B cell (primary cell): ENCODE measurements at regions not wholly inside any gene's neighbourhood (a gene's known extent, or its start where the extent isn't known, plus 50 kb on each side); places are given as distances from the start of the nearest gene placed in this dataset.

ENCODE experiments used
- ATAC-seq: fragments of 200-7000 bp; cut with Tn5 transposase; one replicate; pipeline ENCODE4 v1.10.0; 2021; ENCODE audit warnings: low read depth, mild to moderate bottlenecking, moderate number of reproducible peaks, moderate library complexity
- CTCF ChIA-PET: fragments of 350-600 bp; sonication (Branson Sonifier 250); formaldehyde crosslinking; loops from one replicate; lab custom pipeline; 2021; ENCODE audit warnings: antibody characterized with exemption, inconsistent platforms; lab: Charles Lee
- POLR2A ChIA-PET: fragments of 350-600 bp; sonication (Branson Sonifier 250); formaldehyde crosslinking; loops from one replicate; lab custom pipeline; 2021; ENCODE audit warnings: antibody characterized with exemption; lab: Charles Lee
- DNase-seq: peaks from one replicate; pipeline ENCODE4 v3.0.0; 2013
- H2AFZ ChIP-seq: 2 replicates; pipeline ENCODE4 v1.6.1; 2012; ENCODE audit warnings: mild to moderate bottlenecking, low read depth, low read length; ENCODE audit not compliant: insufficient read depth, poor library complexity, severe bottlenecking
- H3K27ac ChIP-seq, 2 donors: 1 replicate in 1 of 2; 2 replicates in 1 of 2; pipeline ENCODE4 v1.5.1; 2012 to 2013; ENCODE audit warnings: low read length in 2 of 2, mild to moderate bottlenecking in 2 of 2, moderate library complexity in 1 of 2
- H3K27me3 ChIP-seq, 4 experiments: fragments of 200-600 bp in 1 of 4; sonication (generic) in 1 of 4; replicated peaks in 1 of 4; 1 replicate in 2 of 4; 2 replicates in 2 of 4; pipeline versions ENCODE4 v1.6.1 to v1.7.0; 2013 to 2016; ENCODE audit warnings: low read length in 3 of 4, mild to moderate bottlenecking in 2 of 4, mixed read lengths in 1 of 4, moderate library complexity in 1 of 4; ENCODE audit not compliant: insufficient read depth in 4 of 4, control insufficient read depth in 3 of 4; ENCODE audit errors: control extremely low read depth in 1 of 4
- H3K36me3 ChIP-seq, 2 experiments: replicated peaks in 1 of 2; 1 replicate in 1 of 2; 2 replicates in 1 of 2; pipeline versions ENCODE4 v1.6.1 to v1.7.1; 2013; ENCODE audit warnings: low read length in 1 of 2; ENCODE audit not compliant: insufficient read depth in 2 of 2, control insufficient read depth in 1 of 2; ENCODE audit errors: control extremely low read depth in 1 of 2, extremely low read depth in 1 of 2
- H3K4me1 ChIP-seq, 2 donors: fragments of 200-600 bp in 1 of 2; sonication (generic) in 1 of 2; 1 replicate in 1 of 2; 2 replicates in 1 of 2; pipeline versions ENCODE4 v1.5.1 to v1.6.1; 2013 to 2017; ENCODE audit warnings: low read length in 2 of 2; ENCODE audit not compliant: control insufficient read depth in 2 of 2, insufficient read depth in 2 of 2
- H3K4me2 ChIP-seq: replicated peaks from 2 replicates; pipeline ENCODE3; 2012; ENCODE audit warnings: mild to moderate bottlenecking, low read depth, low read length; ENCODE audit not compliant: poor library complexity, severe bottlenecking
- H3K4me3 ChIP-seq, 5 experiments: fragments of 200-600 bp in 1 of 5; sonication (generic) in 1 of 5; 1 replicate in 3 of 5; 2 replicates in 2 of 5; pipeline versions ENCODE4 v1.5.1 to v1.7.0; 2011 to 2016; ENCODE audit warnings: low read length in 4 of 5, mild to moderate bottlenecking in 4 of 5, low read depth in 2 of 5, control low read depth in 1 of 5, moderate library complexity in 1 of 5; ENCODE audit not compliant: insufficient read depth in 1 of 5; ENCODE audit errors: control extremely low read depth in 1 of 5, extremely low read depth in 1 of 5
- H3K79me2 ChIP-seq: fragments of 200-600 bp; sonication (generic); one replicate; pipeline ENCODE4 v1.6.0; 2016; ENCODE audit warnings: low read length; ENCODE audit not compliant: control insufficient read depth, insufficient read depth
- H3K9ac ChIP-seq: fragments of 200-600 bp; sonication (generic); 2 replicates; pipeline ENCODE4 v1.6.1; 2017; ENCODE audit warnings: mild to moderate bottlenecking, low read length, moderate library complexity
- H3K9me3 ChIP-seq, 3 donors: one replicate each; pipeline versions ENCODE4 v1.6.1 to v1.7.1; 2013; ENCODE audit warnings: low read length in 2 of 3; ENCODE audit not compliant: control insufficient read depth in 2 of 3, insufficient read depth in 1 of 3; ENCODE audit errors: control extremely low read depth in 1 of 3
- H4K20me1 ChIP-seq: 2 replicates; pipeline ENCODE4 v1.6.0; 2012; ENCODE audit warnings: mild to moderate bottlenecking, low read length; ENCODE audit not compliant: insufficient read depth, control insufficient read depth, poor library complexity, severe bottlenecking
- H3K27ac Mint-ChIP-seq: one replicate; pipeline ENCODE4 v1.8.0; 2021; ENCODE audit warnings: mixed read lengths
- H3K27me3 Mint-ChIP-seq: one replicate; pipeline ENCODE4 v1.8.0; 2021; ENCODE audit warnings: mixed read lengths
- H3K4me1 Mint-ChIP-seq: one replicate; pipeline ENCODE4 v1.8.0; 2021; ENCODE audit warnings: mixed read lengths
- H3K4me3 Mint-ChIP-seq: one replicate; pipeline ENCODE4 v1.8.0; 2021; ENCODE audit warnings: mixed read lengths
- H3K9me3 Mint-ChIP-seq: one replicate; pipeline ENCODE4 v1.8.0; 2022; ENCODE audit warnings: mixed read lengths; ENCODE audit not compliant: insufficient read depth
- CTCF ChIP-seq: fragments of 200-600 bp; IDR thresholded peaks from one replicate; pipeline ENCODE4 v1.8.0; 2022; ENCODE audit warnings: antibody characterized with exemption, mild to moderate bottlenecking
- EZH2 ChIP-seq: IDR thresholded peaks from 2 replicates; pipeline ENCODE4 v1.6.1; 2012; ENCODE audit warnings: borderline replicate concordance, low read depth, mild to moderate bottlenecking, moderate library complexity, low read length; ENCODE audit not compliant: insufficient read depth, poor library complexity, severe bottlenecking
- WGBS: methylation state at CpG from one replicate; pipeline ENCODE4 v1.1.5; 2013; ENCODE audit warnings: missing lambda C conversion rate; ENCODE audit not compliant: insufficient coverage; 5-methylcytosine and 5-hydroxymethylcytosine counted together
- intact Hi-C: fragments of 100-400 bp; cut with micrococcal nuclease; formaldehyde crosslinking; loops from one replicate; pipeline ENCODE4 v1.10.0; 2022

- no peak for DNase-seq
- H3K4me2 ChIP-seq = no peak overlapping the region
- H3K4me1 ChIP-seq = no peaks in the 10 kb centered on the region
- Mint-ChIP-seq H3K4me1 (no peaks in the 10 kb centered on the region), H3K9me3 (peaks cover 10% of the 10 kb centered on the region), H3K4me3 (no peak overlapping the region), H3K27me3 (peaks cover 17% of the 10 kb centered on the region), H3K27ac (no peak overlapping the region)
- intact Hi-C loops = no loop called here
- ATAC-seq = no peak
- no CpG with 5 or more reads among the region's 2 CpGs for WGBS
- no peak overlapping the region for H3K4me3 ChIP-seq
- no peaks in the 10 kb centered on the region for H4K20me1 ChIP-seq
- ChIA-PET CTCF (no interaction called here), POLR2A (no interaction called here)
- H3K9ac ChIP-seq = no peak overlapping the region
- H3K27ac ChIP-seq = no peak overlapping the region
- TF ChIP-seq EZH2 (no peak), CTCF (no peak)
- H3K36me3 ChIP-seq = no peaks in the 10 kb centered on the region
- H2AFZ ChIP-seq = no peak overlapping the region
- H3K79me2 ChIP-seq = no peaks in the 10 kb centered on the region
- peaks cover 0 to 17% (median 13%) of the 10 kb centered on the region in 3 donors for H3K9me3 ChIP-seq
- no peaks in the 10 kb centered on the region for H3K27me3 ChIP-seq
Measured at GRCh38 chr5:115440782-115441451, 103.7 kb downstream of the FEM1C start.

GRCh38 chr5:115439639-115440038 is 104.9 kb downstream of the FEM1C start:
- Histone ChIP-seq H3K36me3 (no peaks in the 10 kb centered on the region), H3K9me3 (peaks cover 0 to 17% (median 13%) of the 10 kb centered on the region in 3 donors), H3K4me3 (no peak overlapping the region), H4K20me1 (no peaks in the 10 kb centered on the region), H3K9ac (no peak overlapping the region), H3K4me1 (no peaks in the 10 kb centered on the region), H3K79me2 (no peaks in the 10 kb centered on the region), H3K4me2 (no peak overlapping the region), H3K27ac (no peak overlapping the region), H2AFZ (no peak overlapping the region), H3K27me3 (no peaks in the 10 kb centered on the region)
- H3K9me3 Mint-ChIP-seq = peaks cover 10% of the 10 kb centered on the region
- no peak for DNase-seq
- no peak for ATAC-seq
- H3K27ac Mint-ChIP-seq = no peak overlapping the region
- intact Hi-C loops = no loop called here
- no peak overlapping the region for H3K4me3 Mint-ChIP-seq
- no peaks in the 10 kb centered on the region for H3K4me1 Mint-ChIP-seq
- TF ChIP-seq CTCF (no peak), EZH2 (no peak)
- H3K27me3 Mint-ChIP-seq = peaks cover 17% of the 10 kb centered on the region
- CTCF ChIA-PET = no interaction called here
- POLR2A ChIA-PET = no interaction called here
- WGBS = no CpG with 5 or more reads among the region's 2 CpGs
